ENCODE measurements at regions not wholly inside any gene's neighbourhood (a gene's known extent, or its start where the extent isn't known, plus 50 kb on each side); places are given as distances from the start of the nearest gene placed in this dataset.

DNA sequence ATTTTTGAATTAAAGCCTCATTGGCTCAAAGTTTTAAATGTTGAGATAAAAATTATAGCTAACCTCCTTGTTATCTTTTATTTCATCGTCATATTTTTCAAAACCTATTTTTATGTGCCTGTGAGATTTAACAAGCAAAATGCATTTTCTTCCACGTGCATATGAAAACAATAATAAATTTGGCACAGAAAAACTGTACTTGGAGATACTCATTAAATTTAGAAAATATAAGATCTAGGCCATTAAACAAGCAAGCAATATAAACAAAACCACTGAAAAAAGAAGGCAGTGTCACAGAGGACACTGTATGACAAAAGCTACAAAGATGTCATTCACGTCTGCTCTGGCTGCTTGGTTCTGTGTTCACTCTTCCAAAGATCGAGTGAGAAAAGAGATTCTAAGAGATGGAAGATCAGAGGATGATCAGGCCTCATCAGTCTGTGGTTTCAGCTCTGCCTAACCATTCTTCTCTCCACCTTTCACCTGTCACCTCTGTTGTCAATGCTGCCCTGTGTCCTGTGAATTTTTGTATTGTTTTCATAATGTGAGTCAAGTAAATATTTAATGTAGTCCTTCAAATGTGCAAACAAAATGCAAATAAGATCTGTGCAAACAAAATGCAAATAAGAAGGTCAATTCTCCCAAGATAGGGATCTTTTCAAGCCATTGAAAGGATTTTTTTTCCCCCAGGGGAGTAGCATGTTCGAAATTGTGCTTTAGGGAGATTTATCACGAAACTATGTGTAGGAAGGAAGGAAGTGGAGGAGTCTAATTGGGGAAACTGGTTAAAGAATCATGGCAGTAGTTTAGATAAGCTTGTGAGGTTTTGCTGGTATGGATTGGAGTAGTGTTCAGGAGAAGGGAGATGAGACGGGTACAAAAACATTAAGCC is 138.7 kb upstream of the RBMS1 start:
- DNase-seq: no peak

DNA sequence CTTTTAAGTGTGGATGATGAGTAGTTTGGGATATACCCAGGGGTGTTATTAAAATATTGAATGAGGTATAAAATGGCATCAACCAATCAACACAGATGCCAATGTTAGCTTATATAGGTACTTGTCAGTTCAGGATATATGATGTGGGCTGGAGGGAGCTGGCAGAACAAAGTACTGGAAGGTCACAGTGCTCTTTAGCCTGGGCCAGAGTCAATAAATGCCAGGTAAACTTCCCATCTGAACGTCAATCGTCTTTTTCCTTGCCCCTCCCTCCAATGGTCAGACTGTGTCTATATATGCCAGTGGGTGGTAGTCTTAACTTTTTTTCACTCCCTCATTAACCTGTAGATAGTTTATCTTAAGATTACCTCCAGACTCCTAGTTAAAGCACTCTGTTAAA is 140.8 kb upstream of the RBMS1 start:
- DNase-seq: no peak

DNA sequence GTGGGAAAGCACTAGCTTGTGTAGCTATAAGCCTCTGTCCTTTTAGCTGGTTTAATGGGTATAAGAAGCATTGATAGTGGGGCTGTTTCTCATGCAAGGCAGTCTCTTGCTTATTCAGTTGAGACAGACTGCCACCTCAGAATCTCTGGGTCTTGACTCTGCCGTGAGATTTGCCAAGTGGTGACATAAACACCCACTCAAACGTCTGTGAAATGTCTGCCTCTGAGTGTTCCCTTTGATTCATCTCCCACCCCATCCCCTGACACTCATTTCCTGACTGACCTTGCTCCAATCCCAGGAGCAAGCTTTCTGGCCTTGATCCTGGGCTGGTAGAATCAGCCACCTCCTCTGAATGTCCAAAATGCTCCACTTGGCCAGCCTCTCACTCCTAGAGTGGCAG is 141.9 kb upstream of the RBMS1 start:
- DNase-seq: no peak

DNA sequence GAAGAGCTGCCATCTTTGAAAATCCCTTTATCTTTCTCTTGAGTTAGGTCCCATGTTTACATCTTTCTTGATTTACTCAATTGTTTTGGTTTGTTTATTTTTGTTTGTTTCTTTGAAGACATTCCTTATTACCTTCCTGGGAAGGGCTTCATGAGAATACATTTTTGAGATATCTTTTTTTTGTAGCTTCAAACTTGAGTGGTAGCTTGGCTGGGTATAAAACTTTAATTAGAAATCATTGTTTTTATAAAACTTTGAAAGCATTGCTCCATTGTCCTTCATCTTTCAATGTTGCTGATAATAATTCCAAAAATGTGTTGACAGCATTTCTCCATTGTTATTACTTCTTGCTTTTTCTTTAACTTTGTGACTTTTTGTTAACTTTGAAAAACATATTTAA is 145.9 kb upstream of the RBMS1 start:
- no peak for DNase-seq

DNA sequence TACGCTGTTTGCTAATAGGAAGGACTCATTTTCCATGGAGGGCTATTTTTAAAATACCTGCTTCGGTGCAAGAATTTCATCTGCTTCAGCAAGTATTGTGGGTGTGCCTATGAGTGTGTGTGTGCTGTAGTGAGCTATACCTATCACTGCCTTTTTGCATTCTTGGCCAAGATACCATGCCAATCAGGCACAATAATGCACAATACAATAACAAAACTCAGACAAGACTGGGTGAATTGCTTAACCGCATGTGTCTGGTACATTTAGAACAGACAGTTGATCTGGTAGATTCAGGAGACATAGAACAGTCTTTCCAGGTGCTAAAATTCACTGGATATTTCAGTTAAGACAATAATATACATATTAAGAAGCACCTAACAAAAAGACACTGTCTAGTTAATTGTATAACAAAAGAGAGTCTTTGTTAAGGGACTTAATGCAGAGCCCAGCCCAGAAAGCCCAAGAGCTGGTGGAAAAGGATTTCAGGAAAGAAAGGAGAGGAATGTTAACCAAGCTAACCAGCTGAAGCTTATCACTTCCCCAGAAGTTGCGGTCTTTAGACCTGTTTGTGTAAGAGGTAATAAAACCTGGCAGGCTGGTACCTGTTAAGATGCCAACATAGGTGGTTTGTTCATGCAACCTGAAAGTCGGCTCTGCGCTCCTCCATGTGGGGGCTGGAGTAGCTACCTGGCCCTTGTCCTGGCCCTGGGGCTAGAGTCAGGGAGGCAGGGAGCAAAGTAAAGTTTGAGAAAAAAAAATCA is 153.3 kb upstream of the RBMS1 start:
- no peak for DNase-seq

DNA sequence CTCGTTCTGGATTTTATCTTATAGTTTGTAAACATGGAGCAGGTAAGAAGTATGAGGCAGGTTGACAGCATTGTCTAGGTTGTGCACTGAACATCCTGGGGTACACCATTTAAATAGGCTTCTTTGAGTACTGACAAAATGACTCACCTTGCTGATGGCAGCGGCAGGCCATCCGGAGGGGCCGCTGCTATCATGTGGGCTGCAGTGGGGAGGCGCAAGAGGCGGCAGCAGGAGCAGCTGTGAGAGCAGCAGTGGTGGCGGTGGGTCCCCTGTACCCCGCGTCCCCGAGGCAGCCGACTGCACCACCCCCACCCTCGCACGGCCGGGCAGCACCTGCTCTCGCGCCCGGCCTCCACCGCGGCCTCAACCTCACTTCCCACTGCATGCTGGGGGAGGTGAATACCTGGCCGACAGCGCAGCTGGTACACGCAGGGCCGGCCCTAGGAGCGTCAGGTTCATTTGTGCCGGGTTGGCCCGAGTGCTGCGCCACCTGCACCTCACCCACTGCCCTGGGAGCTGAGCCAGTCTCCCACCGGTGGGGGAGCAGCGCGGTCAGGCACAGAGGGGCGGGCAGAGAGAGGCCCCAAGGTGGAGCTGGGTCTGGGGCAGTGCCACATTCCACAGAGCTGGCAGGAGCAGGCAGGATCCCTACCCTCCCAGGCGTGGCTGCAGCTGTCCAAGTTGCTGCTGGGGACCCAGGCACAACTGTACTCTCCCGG is 154.5 kb upstream of the RBMS1 start:
- no peak for DNase-seq

DNA sequence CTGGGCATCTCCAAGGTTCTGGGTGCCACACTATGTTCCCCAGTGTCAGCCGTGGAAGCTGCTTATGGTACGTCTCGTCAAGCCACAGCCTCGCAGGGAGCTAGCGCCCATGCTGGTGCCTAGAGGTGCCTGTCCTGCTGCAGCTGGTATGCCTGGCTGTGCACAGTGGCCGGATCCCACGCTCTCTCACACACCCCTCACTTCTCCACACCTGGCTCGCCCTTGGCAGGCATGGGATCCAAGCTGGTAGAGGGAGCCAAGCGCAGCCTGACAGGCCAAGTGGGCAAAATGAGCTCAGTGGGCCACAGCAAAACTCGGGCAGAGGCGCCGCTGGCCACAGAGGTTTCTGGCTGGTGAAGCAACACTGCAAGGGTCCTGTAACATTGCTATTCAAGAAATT is 156.1 kb upstream of the RBMS1 start:
- no peak for DNase-seq

DNA sequence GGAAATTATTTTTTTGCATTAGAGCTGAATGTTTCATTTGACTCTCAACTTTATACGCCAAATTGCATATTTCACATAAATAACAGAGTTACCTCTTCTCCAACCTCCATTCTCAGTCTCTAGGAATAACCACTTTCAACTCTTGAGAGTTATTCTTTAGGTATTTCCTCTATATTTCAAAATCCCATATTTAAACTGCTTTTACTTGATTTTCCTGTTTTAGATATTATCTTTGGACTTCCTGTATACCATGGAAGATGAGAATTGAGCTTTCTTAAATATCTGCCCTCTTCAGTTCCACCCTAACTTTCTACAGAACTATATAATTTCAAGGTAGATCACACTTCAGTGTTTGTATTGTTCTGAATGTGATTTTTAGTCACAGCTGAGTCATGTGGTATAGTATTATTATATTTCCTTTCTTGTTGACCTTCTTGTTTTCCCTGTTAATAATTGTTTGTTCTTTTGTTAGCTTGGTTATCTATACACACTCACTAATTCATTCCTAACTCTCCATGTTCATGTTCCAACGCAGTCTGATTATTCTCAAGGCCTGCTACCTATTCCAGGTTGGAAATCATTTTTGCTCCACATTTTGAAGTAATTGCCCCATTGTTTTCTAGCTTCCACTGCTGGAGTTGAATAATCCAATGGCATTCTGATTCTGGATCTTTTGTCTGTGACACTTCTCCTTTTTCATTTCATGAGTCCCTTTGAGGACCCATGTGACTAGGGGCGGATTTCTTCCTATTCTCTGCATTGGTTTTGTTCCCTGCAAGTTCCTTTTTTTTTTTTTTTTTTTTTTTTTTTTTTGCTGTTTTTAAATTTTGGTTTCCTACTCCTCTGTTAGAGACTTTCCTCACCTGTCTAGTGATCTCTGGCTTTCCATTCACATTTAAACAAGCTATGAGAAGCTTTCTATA is 156.8 kb upstream of the RBMS1 start:
- DNase-seq: no peak

DNA sequence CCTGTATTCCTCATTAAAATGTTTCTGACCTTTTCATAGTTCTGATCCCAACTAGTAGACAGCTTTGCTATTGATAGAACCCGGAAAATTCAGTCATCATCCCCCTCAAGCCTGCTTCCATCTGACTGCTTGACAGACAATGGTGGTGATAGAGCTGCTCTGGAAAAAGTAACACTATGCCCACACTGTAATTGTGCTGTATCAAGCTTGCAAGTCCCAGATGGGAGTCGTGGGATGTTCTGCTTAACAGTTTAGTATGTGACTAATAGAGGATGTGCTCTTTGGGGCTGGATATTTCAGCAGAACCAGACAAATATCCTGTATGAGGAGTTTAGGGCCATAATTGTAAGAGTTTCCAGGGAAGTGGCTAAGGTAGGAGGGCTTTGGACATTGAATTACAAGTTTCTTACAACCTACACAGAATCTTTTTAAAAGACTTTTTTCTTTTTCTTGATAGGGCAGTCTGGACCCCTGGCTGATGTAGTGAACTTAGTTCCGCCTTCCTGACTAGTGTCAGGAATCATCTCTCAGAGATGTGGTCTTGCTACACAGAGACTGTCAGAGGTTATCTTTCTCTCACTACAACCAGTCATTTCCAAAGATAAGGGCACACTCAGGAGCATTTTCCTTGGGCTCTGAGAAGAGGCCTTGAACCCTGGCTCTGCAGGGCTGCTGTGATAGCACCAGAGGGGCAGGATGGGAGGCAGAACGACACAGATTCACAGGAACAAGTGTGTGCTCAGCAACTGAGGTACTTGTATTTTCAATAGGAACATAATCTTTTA is 158.0 kb upstream of the RBMS1 start:
- no peak for DNase-seq

DNA sequence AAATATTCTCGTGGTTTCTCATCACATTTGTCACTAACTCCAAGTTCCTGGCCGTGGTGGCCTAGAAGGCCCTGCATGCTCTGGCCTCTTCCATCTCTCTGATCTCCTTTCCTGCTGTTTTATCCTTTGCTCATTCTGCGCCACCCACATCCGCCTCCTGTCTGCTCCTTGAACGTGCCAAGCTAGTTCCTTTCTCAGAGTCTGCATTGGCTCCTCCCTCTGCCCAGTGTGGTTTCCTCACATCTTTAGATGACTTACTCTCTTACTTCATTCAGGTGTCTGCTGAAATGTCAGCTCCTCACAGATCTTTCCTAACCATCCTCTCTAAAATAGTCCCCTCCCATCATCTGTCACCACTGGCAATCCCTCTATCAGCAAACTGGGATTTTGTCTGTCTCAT is 158.6 kb upstream of the RBMS1 start:
- DNase-seq: no peak

DNA sequence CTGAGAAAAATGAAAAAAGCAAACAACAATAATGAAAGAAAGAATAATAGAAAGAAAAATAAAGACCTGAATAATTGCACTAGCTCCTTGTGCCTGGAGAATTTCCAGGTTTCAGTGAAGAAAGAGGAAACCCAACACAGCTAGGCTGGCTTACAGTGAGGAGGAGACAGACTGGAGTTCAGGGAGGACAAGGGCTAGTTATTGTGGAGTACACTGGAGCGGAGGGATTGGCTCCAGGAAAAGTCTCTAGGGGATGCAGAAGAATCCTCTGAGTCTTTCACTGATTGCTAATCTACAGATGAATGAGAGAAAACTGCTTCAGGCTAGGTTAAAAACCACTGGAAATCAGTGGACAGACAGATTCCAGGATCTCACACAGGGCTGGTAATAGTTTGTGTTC is 163.6 kb upstream of the RBMS1 start:
- DNase-seq: no peak

DNA sequence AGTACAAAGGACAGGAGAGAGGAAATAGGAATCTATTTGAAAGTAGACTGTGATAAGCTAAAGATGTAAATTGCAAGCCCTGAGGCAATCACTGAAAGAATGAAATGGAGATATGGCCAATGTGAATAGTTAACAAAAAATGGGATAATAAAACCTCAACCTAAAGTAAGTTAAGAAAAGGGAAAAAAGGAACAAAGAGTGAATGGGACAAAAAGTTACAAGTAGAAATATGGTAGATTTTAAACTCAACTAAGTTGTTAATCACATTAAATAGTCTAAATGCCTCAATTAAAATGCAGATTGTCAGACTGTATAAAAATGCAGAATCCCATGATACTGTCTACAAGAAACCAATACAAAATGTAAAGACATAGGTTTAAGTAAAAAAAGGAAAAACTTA is 165.2 kb upstream of the RBMS1 start:
- DNase-seq: no peak

DNA sequence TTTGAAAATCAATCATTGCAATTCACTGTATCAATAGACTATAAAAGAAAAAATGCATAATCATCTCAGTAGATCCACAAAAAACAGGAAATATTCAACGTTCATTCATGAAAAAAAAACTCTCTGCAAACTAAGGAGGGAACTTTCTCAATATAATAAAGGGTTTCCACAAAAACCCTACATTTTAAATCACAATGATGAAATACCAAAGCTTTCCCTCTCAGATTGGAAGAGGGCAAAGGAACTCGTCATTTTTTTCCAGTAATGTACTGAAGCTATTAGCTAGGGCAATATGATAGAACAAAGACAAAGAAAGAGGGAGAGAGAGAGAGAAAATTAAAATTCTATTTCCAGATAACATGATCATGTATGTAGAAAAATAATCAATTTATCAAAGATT is 167.1 kb upstream of the RBMS1 start:
- DNase-seq: no peak

DNA sequence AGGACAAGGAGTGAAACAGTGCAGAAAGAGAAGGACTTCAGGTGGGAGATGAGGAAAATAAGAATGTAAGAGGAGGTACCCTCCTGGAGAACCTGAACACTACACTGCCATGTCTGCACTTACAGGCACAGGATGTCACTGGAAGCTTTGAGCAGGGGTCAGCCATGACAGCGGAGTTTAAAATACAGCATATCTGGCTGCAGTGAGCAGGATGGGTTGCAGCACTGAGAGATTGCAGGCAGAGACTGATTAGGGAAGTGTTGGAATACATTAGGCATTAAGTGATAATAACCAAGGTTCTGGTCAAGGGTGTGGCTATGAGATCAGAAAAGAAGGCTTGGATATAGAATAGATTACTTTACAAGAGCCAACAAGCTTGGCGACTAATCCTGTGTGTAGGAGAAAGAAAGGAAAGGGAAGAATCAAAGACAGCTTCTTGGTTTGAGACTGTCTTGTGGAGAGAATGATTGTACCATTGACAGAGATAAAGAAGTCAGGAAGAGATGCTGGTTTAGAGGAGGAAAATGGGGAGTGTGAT is 171.1 kb upstream of the RBMS1 start:
- DNase-seq: no peak

DNA sequence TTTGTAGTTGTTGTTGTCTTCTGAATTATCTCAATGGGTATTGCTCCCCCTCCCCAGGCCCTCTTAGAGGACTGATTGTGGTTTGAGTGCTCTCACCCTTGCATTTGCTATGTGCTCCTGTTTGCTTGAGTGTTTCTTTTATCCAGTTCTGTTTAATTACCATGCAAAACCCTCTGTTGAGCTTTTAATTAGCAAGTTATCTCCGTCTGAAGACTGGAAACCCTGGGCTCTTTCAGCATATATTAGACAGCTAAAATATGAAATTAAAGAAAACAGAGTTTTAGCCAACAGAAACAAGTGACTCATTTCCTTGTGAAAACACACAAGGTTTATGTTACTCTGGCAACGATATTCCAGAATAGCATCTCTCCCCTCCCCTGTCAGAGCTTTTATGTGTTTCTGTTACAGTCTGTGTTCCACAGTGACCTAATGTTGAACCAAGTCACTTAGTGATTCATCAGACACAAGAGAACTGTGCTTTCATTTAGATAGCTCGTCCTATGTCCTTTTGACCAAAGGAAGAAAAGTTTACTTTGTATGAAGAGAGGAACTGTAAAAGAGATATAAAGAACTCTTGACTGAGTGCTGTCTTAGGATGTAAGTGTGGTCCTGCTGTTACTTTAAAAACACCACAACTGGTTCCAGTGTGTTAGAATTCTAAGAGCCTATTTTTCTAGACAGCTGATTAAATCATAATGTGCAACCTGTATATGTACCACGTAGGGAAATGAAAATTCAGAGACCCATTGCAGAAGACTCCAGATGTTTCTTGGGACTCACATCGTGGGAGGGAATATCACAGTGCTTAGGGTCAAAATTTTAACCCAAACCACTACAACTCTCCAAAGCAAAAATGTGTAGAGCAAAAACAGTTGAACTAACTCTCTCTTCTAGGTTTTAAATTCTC is 172.8 kb upstream of the RBMS1 start:
- DNase-seq: no peak

DNA sequence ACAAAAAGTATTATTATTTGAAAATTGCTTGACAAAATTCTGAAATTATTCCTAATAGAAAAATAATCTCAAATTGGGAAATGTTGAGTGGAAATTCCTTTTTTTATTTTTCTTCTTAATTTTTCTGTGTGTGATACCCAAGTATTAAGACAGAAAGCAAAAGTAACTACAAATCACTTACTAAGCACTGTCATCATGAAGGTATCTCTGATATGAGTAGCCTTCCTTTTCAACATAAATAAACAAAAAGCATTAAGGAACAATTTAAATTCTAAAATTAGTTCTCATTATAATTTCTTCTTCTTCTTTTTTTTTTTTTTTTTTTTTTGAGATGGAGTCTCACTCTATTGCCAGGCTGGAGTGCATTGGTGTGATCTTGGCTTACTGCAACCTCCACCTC is 174.2 kb upstream of the RBMS1 start:
- no peak for DNase-seq

DNA sequence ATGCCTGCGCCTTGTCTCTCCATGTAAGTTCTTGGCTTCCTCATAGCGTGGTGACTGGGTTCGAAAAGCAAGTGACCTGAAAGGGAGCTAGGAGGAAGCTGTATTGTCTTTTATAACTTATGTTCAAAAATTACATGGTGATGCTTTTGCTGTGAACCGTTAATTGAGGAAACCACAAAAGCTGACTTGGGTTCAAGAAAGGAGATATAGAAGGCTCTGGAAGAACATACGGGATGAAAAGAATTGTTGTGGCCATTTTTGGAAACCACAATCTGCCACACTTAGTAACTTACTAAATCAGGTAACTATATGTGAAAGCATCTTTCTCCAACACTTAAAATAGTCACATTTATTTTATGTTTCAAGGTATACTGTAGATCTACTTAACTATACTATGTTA is 177.0 kb upstream of the RBMS1 start:
- DNase-seq: no peak

DNA sequence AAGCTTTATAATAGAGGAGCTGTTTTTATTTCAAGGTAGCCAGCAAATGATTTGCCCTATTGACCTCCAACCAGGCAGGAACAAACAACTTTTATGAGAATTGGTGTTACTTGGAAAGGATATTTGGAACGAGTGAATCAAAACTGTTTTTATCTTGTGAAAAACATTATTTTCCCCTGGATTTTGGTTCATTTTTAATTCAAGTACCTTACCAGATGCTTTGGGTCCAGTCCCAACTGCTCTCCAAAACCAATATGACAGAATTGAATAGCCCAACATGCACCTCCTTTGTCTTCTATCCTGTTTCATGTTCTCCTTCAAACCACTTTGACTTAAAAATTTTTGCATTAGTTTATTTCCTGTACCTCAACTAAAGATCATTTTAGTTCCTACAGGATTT is 178.6 kb upstream of the RBMS1 start:
- no peak for DNase-seq

DNA sequence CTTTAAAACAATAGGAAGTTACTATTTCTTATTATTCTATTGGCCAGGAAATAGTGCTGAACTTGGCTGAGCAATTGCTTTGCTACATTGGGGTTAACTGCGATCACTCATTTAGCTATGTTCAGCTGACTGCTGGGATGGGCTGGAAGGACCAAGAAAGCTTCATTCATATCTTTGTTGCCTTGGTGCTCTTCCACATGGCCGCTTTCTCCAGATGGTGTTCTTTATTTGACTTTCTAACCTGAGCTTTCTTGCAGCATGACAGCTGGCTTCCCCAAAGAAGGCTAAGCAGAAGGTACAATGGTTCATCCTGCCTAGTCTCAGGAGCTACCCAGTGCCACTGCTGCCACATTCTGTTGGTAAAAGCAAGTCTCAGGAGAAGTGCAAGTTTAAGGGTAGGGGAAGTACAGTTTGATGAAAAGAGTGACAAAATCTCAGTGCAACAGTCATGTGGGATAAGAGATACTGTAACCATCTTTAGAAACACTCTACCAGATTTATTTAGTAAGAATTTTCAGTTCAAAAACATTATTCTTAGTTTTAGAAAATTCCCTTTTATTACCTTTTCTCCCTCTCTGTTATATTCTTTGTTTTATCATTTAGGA is 180.6 kb upstream of the RBMS1 start:
- no peak for DNase-seq

DNA sequence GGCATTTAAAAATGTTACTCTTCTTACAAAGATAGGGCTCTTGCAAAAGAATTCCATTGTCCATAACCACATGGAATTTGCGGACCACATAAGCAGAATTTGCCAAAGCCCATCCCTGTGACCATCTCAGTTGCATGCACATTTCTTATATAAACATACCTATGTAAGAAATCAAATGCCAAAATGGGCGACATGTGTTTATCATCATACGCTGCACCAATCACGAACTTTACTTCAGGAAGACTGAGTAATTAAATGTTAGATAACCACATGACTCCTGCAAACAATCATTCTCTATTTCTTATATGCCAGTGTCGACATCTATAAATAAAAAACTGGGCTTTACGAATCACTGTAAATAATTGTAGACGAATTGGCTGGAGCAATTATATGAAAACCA is 186.1 kb upstream of the RBMS1 start:
- DNase-seq: no peak

All from right forelimb (tissue), 1 donor.